ENCODE measurements at regions not wholly inside any gene's neighbourhood (a gene's known extent, or its start where the extent isn't known, plus 50 kb on each side); places are given as distances from the start of the nearest gene placed in this dataset.

- DNase-seq (ENCODE audit: low read depth) = no peak
Measured at GRCh38 chr3:64995857-64996551, 308.2 kb upstream of the ADAMTS9 start.

GRCh38 chr3:64993781-64994180 lies 306.0 kb upstream of the ADAMTS9 start:
- DNase-seq (ENCODE audit: low read depth) = no peak

- DNase-seq (ENCODE audit: low read depth) = no peak
Measured at GRCh38 chr3:64992530-64993285, 304.9 kb upstream of the ADAMTS9 start.

GRCh38 chr3:64988188-64988587 lies 300.4 kb upstream of the ADAMTS9 start:
- DNase-seq (ENCODE audit: low read depth) = no peak

- DNase-seq (ENCODE audit: low read depth) = no peak
Measured at GRCh38 chr3:64987726-64988125, 299.9 kb upstream of the ADAMTS9 start.

GRCh38 chr3:64985072-64985471 lies 297.3 kb upstream of the ADAMTS9 start:
- DNase-seq (ENCODE audit: low read depth) = no peak

GRCh38 chr3:64983583-64984359 lies 296.0 kb upstream of the ADAMTS9 start:
- no peak for DNase-seq (ENCODE audit: low read depth)

GRCh38 chr3:64977308-64978100 lies 289.7 kb upstream of the ADAMTS9 start:
- no peak for DNase-seq (ENCODE audit: low read depth)

- DNase-seq (ENCODE audit: low read depth) = no peak
Measured at GRCh38 chr3:64976456-64976855, 288.7 kb upstream of the ADAMTS9 start.

GRCh38 chr3:64975147-64975546 lies 287.3 kb upstream of the ADAMTS9 start:
- DNase-seq (ENCODE audit: low read depth) = no peak

GRCh38 chr3:64974401-64974800 lies 286.6 kb upstream of the ADAMTS9 start:
- no peak for DNase-seq (ENCODE audit: low read depth)

GRCh38 chr3:64972793-64973192 lies 285.0 kb upstream of the ADAMTS9 start:
- no peak for DNase-seq (ENCODE audit: low read depth)

- no peak for DNase-seq (ENCODE audit: low read depth)
Measured at GRCh38 chr3:64971602-64972001, 283.8 kb upstream of the ADAMTS9 start.

GRCh38 chr3:64970634-64971033 lies 282.8 kb upstream of the ADAMTS9 start:
- no peak for DNase-seq (ENCODE audit: low read depth)

GRCh38 chr3:64961301-64961700 lies 273.5 kb upstream of the ADAMTS9 start:
- DNase-seq (ENCODE audit: low read depth) = no peak

- DNase-seq (ENCODE audit: low read depth) = no peak
Measured at GRCh38 chr3:64958199-64958843, 270.5 kb upstream of the ADAMTS9 start.

GRCh38 chr3:64957408-64958198 lies 269.8 kb upstream of the ADAMTS9 start:
- no peak for DNase-seq (ENCODE audit: low read depth)

GRCh38 chr3:64956711-64957325 lies 269.0 kb upstream of the ADAMTS9 start:
- no peak for DNase-seq (ENCODE audit: low read depth)

- no peak for DNase-seq (ENCODE audit: low read depth)
Measured at GRCh38 chr3:64954995-64955636, 267.3 kb upstream of the ADAMTS9 start.

All from GM04504 (cell line).